Stimulated activated naive B cell treated with anti-CD40 and anti-IgM and Interleukin-4, amounts not matched to agents 10 μg/mL and 1 μg/mL and 100 μg/mL, for 72 hours (primary cell): ENCODE measurements at regions not wholly inside any gene's neighbourhood (a gene's known extent, or its start where the extent isn't known, plus 50 kb on each side); places are given as distances from the start of the nearest gene placed in this dataset.
A peak's percentile ranks its signal among the peaks of the same experiment; 100 is the strongest.
"Not testable (repeated sequence)": the region's sequence is repeated elsewhere in the genome, so short reads cannot be mapped to it uniquely, and the experiment has no call there.

ENCODE experiments used
- ATAC-seq, 2 donors: fragments of 150-1000 bp; cut with Tn5 transposase; replicated peaks; 2 replicates each; pipeline ENCODE4 v1.10.0; 2021; ENCODE audit warnings: moderate library complexity in 1 of 2
- DNase-seq: peaks from one replicate; pipeline ENCODE4 v3.0.0; 2021
- H3K27ac Mint-ChIP-seq: one replicate; pipeline ENCODE4 v1.8.0; 2022; ENCODE audit warnings: mild to moderate bottlenecking, mixed read lengths
- H3K27me3 Mint-ChIP-seq, 2 donors: one replicate each; pipeline ENCODE4 v1.8.0; 2022; ENCODE audit warnings: mixed read lengths in 2 of 2
- H3K36me3 Mint-ChIP-seq, 2 donors: one replicate each; pipeline ENCODE4 v1.8.0; 2022; ENCODE audit warnings: mixed read lengths in 2 of 2, mild to moderate bottlenecking in 1 of 2
- H3K4me1 Mint-ChIP-seq, 2 donors: one replicate each; pipeline ENCODE4 v1.8.0; 2022; ENCODE audit warnings: mixed read lengths in 2 of 2, mild to moderate bottlenecking in 1 of 2
- H3K4me3 Mint-ChIP-seq, 2 donors: one replicate each; pipeline ENCODE4 v1.8.0; 2022; ENCODE audit warnings: mild to moderate bottlenecking in 2 of 2, mixed read lengths in 2 of 2, moderate library complexity in 1 of 2
- H3K9me3 Mint-ChIP-seq, 2 donors: one replicate each; pipeline ENCODE4 v1.8.0; 2022; ENCODE audit warnings: mixed read lengths in 2 of 2, mild to moderate bottlenecking in 1 of 2

- Mint-ChIP-seq H3K27me3 (peaks cover 12 to 16% of the 10 kb centered on the region in 2 donors), H3K4me1 (no peaks in the 10 kb centered on the region), H3K27ac (no peak overlapping the region), H3K36me3 (no peaks in the 10 kb centered on the region), H3K4me3 (no peak overlapping the region), H3K9me3 (peaks cover 0 to 2% of the 10 kb centered on the region in 2 donors)
- ATAC-seq (no peak), DNase-seq (no peak)
These were observed 92.0 kb downstream of the GPR85 start for GRCh38 chr7:112994656-112995055.

GRCh38 chr7:112990624-112991023 lies 96.0 kb downstream of the GPR85 start:
- DNase-seq = no peak
- H3K27me3 Mint-ChIP-seq = peaks cover 12 to 16% of the 10 kb centered on the region in 2 donors
- peaks cover 0 to 2% of the 10 kb centered on the region in 2 donors for H3K9me3 Mint-ChIP-seq
- H3K27ac Mint-ChIP-seq = no peak overlapping the region
- ATAC-seq = no peak
- no peaks in the 10 kb centered on the region for H3K36me3 Mint-ChIP-seq
- no peak overlapping the region for H3K4me3 Mint-ChIP-seq
- no peaks in the 10 kb centered on the region for H3K4me1 Mint-ChIP-seq

GRCh38 chr7:112989531-112989930 lies 97.1 kb downstream of the GPR85 start:
- Mint-ChIP-seq H3K27me3 (peaks cover 12 to 16% of the 10 kb centered on the region in 2 donors), H3K9me3 (peaks cover 0 to 2% of the 10 kb centered on the region in 2 donors), H3K36me3 (no peaks in the 10 kb centered on the region), H3K4me1 (no peaks in the 10 kb centered on the region), H3K4me3 (no peak overlapping the region), H3K27ac (no peak overlapping the region)
- no peak for ATAC-seq
- no peak for DNase-seq

- no peak for DNase-seq
- Mint-ChIP-seq H3K4me3 (no peak overlapping the region), H3K4me1 (peaks cover 4 to 14% of the 10 kb centered on the region in 2 donors), H3K27me3 (peaks cover 0 to 8% of the 10 kb centered on the region in 2 donors), H3K9me3 (no peaks in the 10 kb centered on the region), H3K36me3 (no peaks in the 10 kb centered on the region), H3K27ac (no peak overlapping the region)
- ATAC-seq = no peak
These were observed 99.5 kb downstream of the GPR85 start for GRCh38 chr7:112987171-112987570.

GRCh38 chr7:112986256-112987031 lies 100.2 kb downstream of the GPR85 start:
- Mint-ChIP-seq H3K27ac (no peak overlapping the region), H3K27me3 (peaks cover 0 to 8% of the 10 kb centered on the region in 2 donors), H3K36me3 (no peaks in the 10 kb centered on the region), H3K4me1 (peaks cover 6 to 19% of the 10 kb centered on the region in 2 donors), H3K4me3 (no peak overlapping the region), H3K9me3 (no peaks in the 10 kb centered on the region)
- DNase-seq = no peak
- ATAC-seq = peak in 1 of 2 donors; percentile 10

- peaks cover 6 to 19% of the 10 kb centered on the region in 2 donors for H3K4me1 Mint-ChIP-seq
- no peak for ATAC-seq
- DNase-seq = no peak
- no peaks in the 10 kb centered on the region for H3K9me3 Mint-ChIP-seq
- no peak overlapping the region for H3K27ac Mint-ChIP-seq
- peaks cover 0 to 8% of the 10 kb centered on the region in 2 donors for H3K27me3 Mint-ChIP-seq
- H3K4me3 Mint-ChIP-seq = no peak overlapping the region
- no peaks in the 10 kb centered on the region for H3K36me3 Mint-ChIP-seq
These were observed 101.1 kb downstream of the GPR85 start for GRCh38 chr7:112985377-112985987.

GRCh38 chr7:112982441-112983063 lies 104.1 kb downstream of the GPR85 start:
- Mint-ChIP-seq H3K9me3 (no peaks in the 10 kb centered on the region), H3K4me3 (peak overlapping the region in 1 of 2 donors; percentile 28), H3K4me1 (peaks cover 6 to 19% of the 10 kb centered on the region in 2 donors), H3K27me3 (no peaks in the 10 kb centered on the region), H3K27ac (peak overlapping the region; percentile 67), H3K36me3 (no peaks in the 10 kb centered on the region)
- no peak for DNase-seq
- ATAC-seq = peak; percentile 76 to 83

GRCh38 chr7:112981966-112982365 lies 104.7 kb downstream of the GPR85 start:
- Mint-ChIP-seq H3K27me3 (no peaks in the 10 kb centered on the region), H3K4me1 (peaks cover 6 to 19% of the 10 kb centered on the region in 2 donors), H3K36me3 (no peaks in the 10 kb centered on the region), H3K27ac (no peak overlapping the region), H3K4me3 (no peak overlapping the region), H3K9me3 (no peaks in the 10 kb centered on the region)
- ATAC-seq = peak in 1 of 2 donors; percentile 25
- DNase-seq = no peak

- H3K36me3 Mint-ChIP-seq, ATAC-seq, H3K27me3 Mint-ChIP-seq, DNase-seq, H3K27ac Mint-ChIP-seq, H3K4me3 Mint-ChIP-seq, H3K9me3 Mint-ChIP-seq: not testable (repeated sequence)
- peaks cover 6 to 19% of the 10 kb centered on the region in 2 donors for H3K4me1 Mint-ChIP-seq
These were observed 107.6 kb downstream of the GPR85 start for GRCh38 chr7:112979055-112979454.

GRCh38 chr7:112977244-112977955 lies 109.2 kb downstream of the GPR85 start:
- not testable (repeated sequence) for H3K27ac Mint-ChIP-seq, H3K27me3 Mint-ChIP-seq, ATAC-seq, H3K4me3 Mint-ChIP-seq, DNase-seq, H3K4me1 Mint-ChIP-seq, H3K9me3 Mint-ChIP-seq, H3K36me3 Mint-ChIP-seq

GRCh38 chr7:112970771-112971170 lies 115.9 kb downstream of the GPR85 start:
- no peak for DNase-seq
- Mint-ChIP-seq H3K4me1 (no peaks in the 10 kb centered on the region), H3K27ac (no peak overlapping the region), H3K4me3 (no peak overlapping the region), H3K27me3 (peaks cover 11 to 13% of the 10 kb centered on the region in 2 donors), H3K36me3 (no peaks in the 10 kb centered on the region), H3K9me3 (no peaks in the 10 kb centered on the region)
- peak; percentile 51 to 65 for ATAC-seq

- Mint-ChIP-seq H3K4me3 (no peak overlapping the region), H3K9me3 (no peaks in the 10 kb centered on the region), H3K27ac (no peak overlapping the region), H3K4me1 (no peaks in the 10 kb centered on the region), H3K36me3 (no peaks in the 10 kb centered on the region), H3K27me3 (peaks cover 11 to 13% of the 10 kb centered on the region in 2 donors)
- DNase-seq (no peak), ATAC-seq (no peak)
These were observed 116.7 kb downstream of the GPR85 start for GRCh38 chr7:112969946-112970345.

GRCh38 chr7:112965506-112965905 lies 121.1 kb downstream of the GPR85 start:
- Mint-ChIP-seq H3K4me3 (no peak overlapping the region), H3K27ac (no peak overlapping the region), H3K4me1 (no peaks in the 10 kb centered on the region), H3K9me3 (no peaks in the 10 kb centered on the region), H3K27me3 (peaks cover under 1 to 4% of the 10 kb centered on the region in 2 donors), H3K36me3 (no peaks in the 10 kb centered on the region)
- no peak for DNase-seq
- ATAC-seq = no peak

GRCh38 chr7:112963634-112964033 lies 123.0 kb downstream of the GPR85 start:
- Mint-ChIP-seq H3K4me3 (no peak overlapping the region), H3K36me3 (no peaks in the 10 kb centered on the region), H3K9me3 (peaks cover 0 to 3% of the 10 kb centered on the region in 2 donors), H3K4me1 (no peaks in the 10 kb centered on the region), H3K27ac (no peak overlapping the region), H3K27me3 (peaks cover 6 to 8% of the 10 kb centered on the region in 2 donors)
- DNase-seq = no peak
- no peak for ATAC-seq
